GM21528 (cell line): ENCODE measurements at regions not wholly inside any gene's neighbourhood (a gene's known extent, or its start where the extent isn't known, plus 50 kb on each side); places are given as distances from the start of the nearest gene placed in this dataset.
"Not testable (repeated sequence)": the region's sequence is repeated elsewhere in the genome, so short reads cannot be mapped to it uniquely, and the experiment has no call there.

Experiments used
- ATAC-seq: cut with Tn5 transposase; IDR thresholded peaks from one replicate; pipeline ENCODE4 v1.9.1; 2021; ENCODE audit warnings: mild to moderate bottlenecking, moderate library complexity; ENCODE audit not compliant: unreplicated experiment, low FRiP score

DNA sequence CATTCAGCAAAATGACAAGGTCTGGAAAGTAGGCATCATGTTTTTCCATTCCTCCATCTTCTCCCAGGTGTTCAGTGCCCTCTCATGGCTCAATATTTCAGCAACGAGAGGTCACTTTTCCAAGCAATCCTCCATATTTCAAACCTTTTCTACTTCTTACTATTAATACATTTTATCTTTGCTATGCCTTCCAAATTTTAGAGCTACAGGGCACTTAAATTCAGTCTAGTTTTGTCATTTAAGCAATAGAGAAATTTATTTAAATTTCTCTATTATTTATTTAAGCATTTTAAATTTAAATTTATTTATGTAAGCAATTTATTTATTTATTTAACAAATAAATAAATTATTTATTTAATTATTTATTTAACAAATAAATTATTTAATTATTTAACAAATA, 305.1 kb upstream of the ANXA10 start:
- no peak for ATAC-seq

DNA sequence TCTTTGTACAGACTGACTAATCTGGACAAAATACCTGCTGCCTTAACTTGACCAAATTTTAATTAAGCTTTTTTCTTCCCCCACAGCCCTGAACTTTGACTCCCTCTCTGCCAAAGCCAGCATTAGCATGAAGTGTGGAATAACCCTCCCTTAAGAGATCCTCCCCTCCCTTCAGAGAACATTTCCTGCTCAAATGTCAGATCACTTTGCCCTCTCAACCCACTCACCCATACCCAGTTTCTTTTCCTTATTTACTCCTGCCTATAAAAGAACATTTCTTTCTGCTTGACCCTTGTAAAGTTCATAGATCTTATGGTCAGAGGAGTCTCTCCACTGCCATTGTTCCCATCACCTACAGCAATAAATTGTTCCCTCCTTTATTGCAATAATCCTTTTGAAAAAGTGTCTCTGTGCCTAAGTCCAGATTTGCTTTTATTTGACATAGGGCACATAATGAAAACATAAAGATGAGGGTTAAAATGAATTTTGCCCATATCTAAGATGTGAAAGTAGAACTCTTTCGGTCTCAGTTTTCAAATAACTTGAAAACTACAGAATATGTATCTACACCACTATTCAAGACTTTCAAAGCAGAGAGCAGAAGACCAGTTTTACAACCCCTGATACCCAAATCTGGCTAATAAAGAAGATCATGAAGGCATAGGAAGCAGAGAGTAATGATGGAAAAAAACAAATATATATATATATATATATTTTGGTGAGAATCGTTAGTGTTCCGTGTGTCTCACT, 289.7 kb upstream of the ANXA10 start:
- no peak for ATAC-seq

DNA sequence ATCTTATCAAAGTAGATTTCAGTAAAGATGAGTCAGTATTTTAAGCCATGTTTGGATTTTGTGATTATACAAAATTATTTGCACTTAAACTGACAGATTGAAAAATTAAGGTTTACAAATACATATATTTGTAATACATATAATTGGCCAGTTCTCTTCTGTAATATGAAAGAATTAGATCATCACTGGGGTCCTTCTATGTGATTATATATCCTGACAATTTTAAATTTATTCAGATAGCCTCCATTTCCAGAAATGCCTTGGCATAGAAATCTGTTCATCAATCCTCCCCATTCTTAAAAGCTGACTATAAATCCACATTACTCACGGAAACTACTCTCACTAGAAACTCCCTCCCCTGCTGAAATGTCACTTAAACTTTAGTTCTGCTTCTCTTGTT, 280.4 kb upstream of the ANXA10 start:
- no peak for ATAC-seq

DNA sequence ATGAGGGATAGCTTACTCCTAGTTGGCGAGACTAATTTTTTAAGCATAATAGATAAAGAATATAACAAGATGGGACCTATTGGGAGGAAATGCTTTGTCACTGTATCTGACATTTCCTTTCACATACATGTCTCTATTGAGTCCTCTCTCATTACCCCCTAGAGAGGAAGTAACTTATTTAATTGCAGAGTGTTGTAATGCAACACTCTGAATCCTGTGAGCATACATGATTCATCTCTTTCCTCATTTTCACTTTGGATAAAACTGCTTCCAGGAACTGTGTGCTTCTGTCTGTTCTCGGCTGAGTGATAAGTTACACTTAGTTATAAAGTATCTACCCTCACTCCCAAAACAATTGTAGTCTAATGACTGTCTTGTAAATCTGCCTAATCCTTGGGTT, 266.1 kb upstream of the ANXA10 start:
- no peak for ATAC-seq

DNA sequence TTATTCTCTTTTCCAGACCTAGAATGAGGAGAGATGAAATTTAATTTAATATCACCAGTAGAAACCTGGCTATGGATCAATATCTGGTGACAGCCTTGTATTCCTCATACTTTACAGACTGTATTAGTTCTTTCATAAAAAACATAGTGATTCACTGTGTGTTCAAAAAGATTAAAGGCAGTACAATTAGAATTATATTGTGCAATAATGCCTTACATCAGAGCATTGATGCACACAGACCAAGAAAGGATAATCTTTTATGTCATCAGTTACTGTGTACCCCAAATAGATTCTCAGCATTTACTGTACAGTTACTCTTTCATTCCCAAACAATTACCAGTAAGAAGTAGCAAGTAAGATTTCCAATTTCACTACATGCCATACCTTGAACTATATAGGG, 260.5 kb upstream of the ANXA10 start:
- no peak for ATAC-seq

DNA sequence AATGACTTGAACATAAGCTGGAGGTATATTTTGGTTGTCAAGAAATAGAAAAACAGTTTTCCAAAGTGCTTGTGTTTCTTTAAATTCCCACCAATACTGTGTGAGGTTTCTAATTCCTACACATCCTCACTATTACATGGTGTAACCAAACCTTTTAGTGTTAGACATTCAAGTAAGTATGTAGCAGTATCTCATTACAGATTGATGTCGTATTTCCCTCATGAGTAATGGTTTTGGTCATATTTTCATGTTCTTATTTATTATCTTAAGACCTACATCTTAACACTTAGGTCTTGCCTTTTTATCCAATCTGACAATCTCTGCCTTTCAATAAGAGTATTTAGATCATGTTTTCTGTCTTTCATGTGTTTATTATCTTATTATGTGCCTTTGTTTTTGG, 253.7 kb upstream of the ANXA10 start:
- no peak for ATAC-seq

DNA sequence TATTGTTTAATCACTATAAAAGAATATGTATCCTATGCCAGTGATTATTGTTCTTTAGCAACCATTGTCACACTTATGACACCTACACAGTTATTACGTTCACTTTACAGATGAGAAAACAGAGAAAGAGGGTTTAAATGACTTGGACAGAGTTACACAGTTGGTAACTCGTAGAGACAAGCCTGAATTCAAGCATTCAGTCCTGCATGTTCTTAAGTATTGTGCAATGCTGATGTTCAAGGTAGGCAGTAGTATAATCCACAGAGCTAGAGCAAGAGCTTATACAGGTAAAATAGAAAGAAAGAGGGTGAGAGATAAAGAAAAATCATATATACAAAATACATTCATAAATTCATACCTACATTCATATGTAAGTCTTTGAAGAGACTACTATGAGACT, 249.8 kb upstream of the ANXA10 start:
- no peak for ATAC-seq

DNA sequence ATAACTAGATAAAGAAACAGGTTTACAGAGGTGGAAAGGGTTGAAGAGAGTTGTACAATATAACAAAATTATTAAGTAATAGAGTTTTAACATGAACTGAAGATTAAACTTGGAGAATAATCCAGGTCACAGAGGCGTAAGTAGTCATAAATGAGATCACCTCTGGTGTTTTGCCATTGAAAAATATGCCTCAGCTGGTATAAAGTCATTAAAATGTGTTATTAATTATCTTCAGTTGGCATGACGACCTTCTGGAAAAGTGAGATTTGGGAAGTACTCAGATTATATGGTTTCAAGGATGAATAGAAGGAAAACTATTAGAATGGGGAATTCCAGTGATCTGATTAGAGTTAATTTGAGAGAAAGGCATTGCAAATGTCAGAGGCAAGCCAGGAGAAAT, 237.5 kb upstream of the ANXA10 start:
- no peak for ATAC-seq

DNA sequence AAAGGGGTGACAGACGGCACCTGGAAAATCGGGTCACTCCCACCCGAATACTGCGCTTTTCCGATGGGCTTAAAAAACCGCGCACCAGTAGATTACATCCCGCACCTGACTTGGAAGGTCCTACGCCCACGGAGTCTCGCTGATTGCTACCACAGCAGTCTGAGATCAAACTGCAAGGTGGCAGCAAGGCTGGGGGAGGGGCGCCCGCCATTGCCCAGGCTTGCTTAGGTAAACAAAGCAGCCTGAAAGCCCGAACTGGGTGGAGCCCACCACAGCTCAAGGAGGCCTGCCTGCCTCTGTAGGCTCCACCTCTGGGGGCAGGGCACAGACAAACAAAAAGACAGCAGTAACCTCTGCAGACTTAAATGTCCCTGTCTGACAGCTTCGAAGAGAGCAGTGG, 234.2 kb upstream of the ANXA10 start:
- not testable (repeated sequence) for ATAC-seq

DNA sequence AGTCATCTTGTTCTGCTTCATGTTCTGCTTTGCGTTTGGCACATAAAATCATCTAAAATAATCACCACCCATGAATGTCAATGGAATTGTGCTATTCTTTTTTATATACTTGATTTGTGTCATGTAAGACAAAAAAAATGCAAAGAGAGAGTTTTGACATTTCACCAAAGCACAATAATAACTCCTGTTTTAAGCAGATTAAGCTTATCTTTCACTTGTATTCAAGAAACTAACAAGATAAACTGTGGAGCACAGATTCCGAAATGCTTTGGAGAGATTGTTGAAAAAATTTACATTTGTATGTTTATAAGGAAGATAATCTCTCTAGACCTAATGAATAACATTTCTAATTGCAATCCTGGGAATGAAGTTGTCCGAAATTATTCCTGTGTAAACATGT, 225.1 kb upstream of the ANXA10 start:
- ATAC-seq, result no peak

DNA sequence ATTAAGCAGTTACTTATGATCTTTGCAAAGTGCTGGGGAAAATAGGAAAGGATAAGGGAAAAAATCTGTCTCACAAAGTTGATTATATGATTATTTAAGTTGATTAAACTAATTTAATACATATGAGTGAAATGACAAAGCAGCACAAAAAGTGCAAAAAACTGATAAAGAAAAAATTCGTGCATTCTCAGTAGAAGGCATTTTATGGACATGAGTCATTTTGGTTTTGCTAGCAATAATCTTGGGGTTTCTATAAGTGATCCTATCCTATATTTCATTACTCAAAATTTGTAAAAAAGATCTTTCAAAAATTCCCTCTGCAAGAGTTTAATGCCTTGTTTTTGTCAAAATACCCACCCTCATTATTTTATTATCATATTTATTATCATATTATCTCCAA, 224.2 kb upstream of the ANXA10 start:
- no peak for ATAC-seq

DNA sequence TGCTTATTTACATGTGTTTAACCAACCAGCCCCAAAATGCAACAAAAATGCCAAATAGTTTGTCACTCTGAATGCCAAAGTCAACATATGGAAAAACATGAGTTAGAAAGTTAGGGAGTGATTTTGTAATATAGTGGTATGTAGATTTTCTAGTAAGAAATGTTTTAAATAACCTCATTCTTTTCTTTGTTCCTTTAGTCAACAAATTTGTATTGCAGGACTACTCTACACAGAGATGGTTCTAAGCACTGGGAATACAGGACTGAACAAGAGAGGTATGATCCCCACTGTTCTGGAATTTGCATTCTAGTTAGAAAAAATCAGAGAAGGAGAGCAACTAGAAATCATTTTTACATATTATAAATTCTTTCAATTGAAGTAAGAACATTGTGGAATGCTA, 218.8 kb upstream of the ANXA10 start:
- no peak for ATAC-seq

DNA sequence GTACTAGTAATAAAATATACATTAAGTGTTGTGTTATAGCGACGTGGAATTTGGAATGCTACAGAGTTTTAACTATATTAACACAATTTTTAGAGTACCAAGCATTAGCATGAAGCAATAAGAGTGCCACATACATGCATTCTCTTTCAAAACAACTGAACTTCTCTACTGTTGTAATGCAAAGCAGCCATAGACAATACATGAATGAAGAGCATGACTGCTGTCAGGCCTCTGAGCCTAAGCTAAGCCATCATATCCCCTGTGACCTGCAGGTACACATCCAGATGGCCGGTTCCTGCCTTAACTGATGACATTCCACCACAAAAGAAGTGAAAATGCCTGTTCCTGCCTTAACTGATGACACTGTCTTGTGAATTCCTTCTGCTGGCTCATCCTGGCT, 216.2 kb upstream of the ANXA10 start:
- not testable (repeated sequence) for ATAC-seq

DNA sequence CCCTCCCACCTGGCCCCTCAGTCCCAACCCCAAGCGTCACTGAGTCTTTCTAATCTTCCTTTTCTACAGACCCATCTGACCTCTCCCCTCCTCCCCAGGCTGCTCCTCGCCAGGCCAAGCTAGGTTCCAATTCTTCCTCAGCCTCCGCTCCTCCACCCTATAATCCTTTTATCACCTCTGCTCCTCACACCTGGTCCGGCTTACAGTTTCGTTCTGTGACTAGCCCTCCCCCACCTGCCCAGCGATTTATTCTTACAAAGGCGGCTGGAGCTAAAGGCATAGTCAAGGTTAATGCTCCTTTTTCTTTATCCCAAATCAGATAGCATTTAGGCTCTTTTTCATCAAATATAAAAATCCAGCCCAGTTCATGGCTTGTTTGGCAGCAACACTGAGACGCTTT, 214.5 kb upstream of the ANXA10 start:
- ATAC-seq, result not testable (repeated sequence)

DNA sequence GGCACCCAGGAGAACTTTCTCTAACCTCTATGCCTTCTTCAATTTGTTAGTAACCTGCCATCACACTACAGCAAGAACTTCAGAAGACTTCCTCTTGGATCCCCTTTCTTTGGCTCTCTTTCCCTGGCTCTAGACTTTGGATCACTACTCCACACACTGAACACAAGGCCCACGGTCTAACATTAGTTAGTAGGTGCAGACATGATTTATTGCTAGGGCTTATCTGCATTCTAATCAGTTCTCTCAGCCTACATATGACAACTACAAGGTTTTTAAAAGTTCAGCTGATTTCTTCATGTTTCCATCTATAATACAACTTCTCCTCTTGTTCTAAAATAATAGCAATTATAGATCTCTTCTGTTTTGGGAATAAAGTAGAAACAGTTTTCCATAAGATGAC, 209.1 kb upstream of the ANXA10 start:
- no peak for ATAC-seq

DNA sequence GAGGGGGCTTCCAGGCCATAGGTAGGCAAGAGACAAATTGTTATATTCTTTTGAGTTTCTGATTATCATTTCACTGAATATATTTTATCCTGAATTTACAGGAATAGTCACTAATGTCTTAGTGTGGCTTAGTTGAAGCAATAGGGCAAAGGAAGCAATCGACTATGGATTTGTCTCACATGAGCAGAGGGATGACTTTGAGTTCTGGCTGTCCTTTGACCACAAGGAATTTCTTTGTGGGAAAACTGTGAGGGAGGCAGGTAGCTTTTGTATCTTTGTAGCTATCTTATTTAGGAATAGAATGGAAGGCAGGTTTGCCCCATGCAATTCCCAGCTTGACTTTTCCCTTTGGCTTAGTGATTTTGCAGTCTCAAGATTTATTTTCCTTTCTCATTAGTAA, 207.3 kb upstream of the ANXA10 start:
- ATAC-seq, result no peak

DNA sequence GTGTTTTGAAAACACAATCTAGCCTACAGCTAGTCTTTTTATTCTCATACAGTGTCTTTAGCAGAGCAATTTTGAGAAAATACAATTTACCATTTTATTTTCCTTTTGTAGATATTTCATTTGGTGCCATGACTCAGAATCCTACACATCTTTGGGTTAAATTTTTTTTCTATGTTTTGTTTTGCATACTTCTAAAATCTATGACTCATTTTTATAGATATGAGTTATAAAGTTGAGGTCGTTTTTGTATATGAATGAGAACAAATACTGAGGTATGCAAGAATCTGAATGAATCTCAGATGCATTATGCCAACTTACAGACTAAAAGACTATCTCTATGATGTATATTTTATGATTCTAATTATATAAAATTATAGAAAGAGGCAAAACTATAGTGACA, 206.5 kb upstream of the ANXA10 start:
- no peak for ATAC-seq

DNA sequence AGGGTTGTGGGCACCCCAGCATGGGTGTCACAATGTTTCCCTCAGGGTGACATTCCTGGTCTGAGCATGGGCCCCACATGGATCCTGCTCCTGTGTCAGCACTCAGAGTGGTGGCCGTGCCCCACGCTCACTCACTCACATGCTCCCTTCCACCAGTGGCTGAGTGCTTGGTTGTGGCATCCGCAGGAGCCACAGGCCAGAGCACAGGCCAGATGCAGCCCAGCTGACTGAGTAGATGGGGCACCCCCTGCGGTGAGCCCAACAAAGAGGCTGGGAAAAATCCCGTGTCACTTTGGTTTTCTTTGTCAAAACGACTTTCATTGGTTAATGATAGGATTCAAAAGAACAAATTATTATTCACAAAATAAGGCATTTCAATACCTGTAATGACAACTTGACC, 204.6 kb upstream of the ANXA10 start:
- no peak for ATAC-seq

DNA sequence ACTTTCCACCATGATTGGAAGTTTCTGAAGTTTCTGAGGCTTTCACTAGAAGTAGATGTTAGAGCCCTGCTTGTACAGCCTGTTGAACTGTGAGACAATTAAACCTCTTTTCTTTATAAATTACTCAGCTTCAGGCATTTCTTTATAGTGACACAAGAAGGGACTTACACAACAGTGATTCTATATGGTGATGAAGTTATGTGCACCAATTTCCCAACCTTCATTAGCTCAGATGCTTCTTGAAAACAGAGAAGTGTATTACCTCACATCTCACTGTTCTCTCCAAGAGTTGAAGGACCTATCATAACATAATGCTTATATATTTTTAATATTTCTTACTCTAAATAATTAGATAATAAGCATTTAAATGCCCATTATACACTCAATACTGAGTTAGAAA, 202.1 kb upstream of the ANXA10 start:
- no peak for ATAC-seq

DNA sequence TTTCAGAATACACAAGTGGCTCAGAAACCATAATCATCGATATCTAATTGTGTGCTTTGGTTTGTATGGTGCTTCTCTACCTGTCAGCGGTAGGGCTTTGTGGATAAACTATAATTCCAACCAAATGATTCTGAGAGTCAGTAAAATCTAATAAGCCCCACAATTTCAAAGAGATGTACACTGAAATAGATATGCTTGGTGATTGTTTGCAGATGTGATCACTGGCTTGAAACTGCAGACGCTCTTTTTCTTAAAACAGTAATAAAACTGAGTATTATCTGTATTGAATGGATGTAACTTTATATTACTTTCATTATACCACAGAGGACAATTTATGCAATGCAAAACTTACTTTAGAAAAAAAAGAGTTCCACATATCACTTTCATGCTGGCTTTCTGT, 198.8 kb upstream of the ANXA10 start:
- no peak for ATAC-seq

DNA sequence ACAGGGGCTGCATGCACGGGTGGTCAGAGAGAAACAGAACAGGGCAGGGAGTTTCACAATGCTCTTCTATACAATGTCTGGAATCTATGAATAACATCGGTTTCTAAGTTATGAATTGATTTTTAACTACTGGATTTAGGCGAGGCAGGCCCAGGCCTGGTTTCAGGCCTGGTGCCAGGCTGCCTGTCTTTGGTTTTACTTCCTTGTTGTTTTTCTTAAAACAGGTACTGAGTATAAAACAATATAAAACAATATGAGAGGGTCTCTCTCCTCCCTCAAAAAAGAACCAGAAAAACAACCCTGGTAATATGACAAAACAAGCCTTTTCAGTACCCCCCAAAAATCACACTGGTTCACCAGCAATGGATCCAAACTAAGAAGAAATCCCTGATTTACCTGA, 196.1 kb upstream of the ANXA10 start:
- ATAC-seq, result not testable (repeated sequence)

DNA sequence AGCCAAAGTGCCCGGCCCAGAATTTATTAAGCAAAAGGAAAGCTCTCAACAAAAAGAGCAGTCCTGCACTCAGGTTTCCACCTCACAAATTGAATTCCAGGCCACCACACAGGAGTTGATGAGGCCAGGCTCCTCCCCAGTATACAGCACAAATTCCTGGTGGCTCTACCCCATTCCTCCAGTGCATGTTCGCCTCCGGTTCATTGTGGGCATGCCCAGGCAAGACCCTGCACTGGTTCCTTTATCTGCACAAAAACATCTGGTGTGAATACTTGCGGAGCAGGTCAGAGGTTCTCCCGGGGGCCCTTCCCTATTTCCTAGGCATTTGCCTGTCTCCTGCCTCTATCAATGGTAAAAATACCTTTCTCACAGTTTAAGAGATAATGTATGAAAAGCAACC, 195.2 kb upstream of the ANXA10 start:
- ATAC-seq, result no peak

DNA sequence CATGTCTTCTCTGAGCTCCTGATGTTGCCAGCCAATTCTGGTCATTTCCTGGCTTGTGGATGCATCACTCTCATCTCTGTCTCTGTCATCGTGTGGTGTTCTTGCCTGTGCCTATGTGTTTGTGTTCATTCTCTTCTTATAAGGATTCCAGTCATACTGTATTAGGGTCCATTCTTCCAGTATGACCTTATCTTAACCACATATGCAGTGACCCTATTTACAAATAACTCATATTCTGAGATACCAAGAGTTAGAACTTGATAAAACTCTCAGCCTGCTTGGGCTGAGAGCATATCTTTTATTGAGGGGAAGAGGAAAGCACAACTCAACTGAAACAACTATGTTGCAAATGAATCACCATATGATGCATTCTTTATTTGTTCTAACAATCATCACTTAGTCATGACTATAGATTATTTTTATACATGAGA, 189.0 kb upstream of the ANXA10 start:
- no peak for ATAC-seq
